ENCODE measurements at regions not wholly inside any gene's neighbourhood (a gene's known extent, or its start where the extent isn't known, plus 50 kb on each side); places are given as distances from the start of the nearest gene placed in this dataset.

DNA sequence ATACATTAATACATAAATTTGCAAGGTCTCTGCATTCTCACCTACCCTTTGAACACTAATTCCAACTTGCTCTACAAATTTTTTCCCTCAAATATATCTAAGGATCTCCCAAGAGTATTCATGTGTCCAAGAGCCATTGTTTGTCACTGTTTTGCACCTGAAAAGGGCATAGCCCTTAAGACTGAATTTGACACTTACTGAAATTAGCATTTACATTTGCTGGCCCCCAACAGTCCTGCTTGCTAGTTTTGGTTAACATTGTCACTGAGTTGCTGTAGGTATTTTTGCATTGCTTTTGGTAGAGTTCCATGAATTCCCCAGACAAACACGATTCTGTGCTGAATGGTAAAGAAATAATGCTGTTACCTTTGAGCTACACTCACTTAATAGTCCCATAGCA is 57.3 kb downstream of the KCNA4 start:
- no peak for DNase-seq

GRCh38 chr11:29957431-29957830 is 59.4 kb downstream of the KCNA4 start:
- DNase-seq, result no peak

DNA sequence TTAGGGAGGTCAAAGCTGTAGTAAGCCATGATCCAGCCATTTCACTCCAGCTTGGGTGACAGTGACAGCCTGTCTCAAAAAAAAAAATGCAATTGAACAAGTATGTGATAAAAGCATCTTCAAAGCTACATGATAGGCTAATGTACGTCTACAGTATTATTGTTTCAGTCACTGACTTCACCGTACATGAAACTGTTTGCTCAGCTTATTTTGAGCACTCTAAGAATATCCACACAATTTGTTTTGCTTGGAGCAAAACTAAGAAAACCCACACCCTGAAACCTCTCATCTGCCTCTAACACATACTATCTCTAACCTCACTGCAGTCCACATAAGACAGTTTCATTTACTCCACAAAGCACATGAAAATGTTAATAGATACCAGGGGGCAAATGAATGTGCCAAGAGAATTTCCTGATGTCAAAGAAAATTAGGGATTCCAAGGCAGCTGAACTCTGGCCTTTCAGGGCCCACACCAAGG is 60.7 kb downstream of the KCNA4 start:
- no peak for DNase-seq

GRCh38 chr11:29943347-29943746 is 73.5 kb downstream of the KCNA4 start:
- DNase-seq, result no peak

DNA sequence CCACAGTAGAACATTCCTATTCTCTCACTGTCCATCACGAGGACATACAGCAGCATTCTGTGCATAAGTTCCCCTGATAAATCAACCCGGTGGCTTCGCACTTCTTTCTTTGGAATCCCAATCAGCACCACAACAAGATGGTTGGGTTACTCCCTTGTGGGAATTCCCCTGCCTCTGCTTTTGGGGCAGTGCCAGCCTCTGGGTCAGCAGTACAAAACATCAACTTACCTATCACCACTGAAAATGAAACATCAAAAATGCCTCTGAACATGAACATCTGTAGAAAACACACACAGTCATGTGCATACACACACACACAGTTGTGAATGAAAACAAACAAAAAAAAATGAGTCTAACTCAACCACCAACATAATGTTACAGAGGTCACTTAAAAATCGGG is 79.3 kb downstream of the KCNA4 start:
- no peak for DNase-seq

DNA sequence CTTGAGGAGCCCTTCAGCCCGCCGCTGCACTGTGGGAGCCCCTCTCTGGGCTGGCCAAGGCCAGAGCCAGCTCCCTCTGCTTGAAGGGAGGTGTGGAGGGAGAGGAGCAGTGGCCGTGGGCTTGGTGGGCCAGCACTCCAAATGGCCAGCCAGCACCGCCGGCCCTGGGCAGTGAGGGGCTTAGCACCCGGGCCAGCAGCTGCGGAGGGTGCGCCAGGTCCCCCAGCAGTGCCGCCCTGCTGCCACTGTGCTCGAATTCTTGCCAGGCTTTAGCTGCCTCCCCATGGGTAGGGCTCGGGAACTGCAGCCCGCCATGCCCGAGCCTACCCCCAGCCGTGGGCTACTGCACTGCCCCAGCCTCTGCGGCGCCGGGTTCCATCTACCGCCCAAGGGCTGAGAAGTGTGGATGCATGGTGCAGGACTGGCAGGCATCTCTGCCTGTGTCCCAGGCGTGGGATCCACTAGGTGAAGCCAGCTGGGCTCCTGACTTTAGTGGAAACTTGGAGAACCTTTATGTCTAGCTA is 82.7 kb downstream of the KCNA4 start:
- DNase-seq, result no peak

GRCh38 chr11:29916040-29916439 is 100.8 kb downstream of the KCNA4 start:
- no peak for DNase-seq

DNA sequence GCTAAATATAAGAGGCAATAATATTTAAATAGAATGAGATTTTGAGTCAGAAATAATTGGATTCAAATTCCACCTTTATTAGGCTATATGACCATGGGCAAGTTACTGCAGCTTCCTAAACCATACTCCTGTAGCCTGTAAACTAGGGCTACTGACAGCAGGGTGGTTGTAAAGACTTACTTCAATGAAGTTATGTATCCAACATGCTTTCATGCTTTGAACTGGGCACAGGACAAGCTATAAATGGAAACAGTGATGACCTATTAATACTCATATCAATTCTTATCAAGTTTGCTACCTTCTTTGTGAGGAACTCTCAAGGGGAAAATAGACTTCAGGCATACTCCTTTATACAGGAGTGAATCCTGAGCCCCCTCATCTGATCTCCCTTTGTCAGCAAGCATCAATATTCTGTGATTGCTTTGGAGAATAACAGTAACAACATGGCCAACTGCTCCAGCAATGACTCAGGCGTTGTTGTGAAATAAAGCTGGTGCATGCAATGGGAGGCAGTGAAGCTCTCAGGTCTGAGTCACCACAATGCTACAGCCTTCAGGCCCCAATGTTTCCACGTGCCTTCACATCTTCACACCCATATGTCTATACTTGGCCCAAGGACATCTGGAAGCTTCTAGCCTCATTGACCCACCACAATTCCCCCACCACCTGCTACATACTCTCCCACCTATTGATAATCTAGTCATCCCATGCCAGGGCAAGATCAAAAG is 102.5 kb downstream of the KCNA4 start:
- DNase-seq, result no peak

- DNase-seq, result no peak
These were observed 103.5 kb downstream of the KCNA4 start for GRCh38 chr11:29913352-29913751.

DNA sequence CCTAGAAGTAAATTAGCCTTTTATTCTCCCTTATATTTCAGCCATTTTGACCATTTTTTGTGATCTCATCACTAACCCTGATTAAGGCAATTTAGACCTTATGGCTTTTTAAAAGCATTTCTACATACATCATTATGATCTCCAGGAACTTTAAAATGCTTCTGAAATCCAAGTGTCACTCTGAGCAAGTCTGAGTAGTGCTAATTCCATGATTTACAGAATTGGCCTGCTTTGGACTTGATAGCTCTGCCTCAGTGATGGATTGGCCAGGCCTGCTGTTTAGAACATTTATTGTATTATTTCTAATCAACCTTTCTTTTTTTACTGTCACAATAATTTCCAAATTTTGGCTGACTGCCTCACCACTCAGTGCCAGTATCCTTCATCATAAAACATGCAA is 116.4 kb downstream of the KCNA4 start:
- no peak for DNase-seq

DNA sequence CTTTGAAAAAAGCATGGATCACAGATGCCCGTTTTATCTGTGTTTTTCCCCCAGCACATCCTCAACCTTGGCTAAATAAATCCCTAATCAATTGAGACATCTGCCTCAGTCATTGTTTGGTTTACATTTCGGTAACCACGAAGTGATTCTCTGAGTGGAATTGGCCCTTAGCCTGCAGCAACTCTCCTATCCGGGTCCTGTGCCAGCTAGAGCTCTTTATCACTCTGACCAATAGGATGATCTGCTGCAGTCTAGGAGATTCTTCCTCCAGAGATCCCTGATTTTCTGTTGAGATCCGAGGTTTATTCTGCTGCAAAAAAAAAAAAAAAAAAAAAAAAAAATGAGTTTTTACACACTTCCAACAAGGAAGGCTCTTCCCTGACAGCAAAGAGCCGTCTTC is 137.3 kb downstream of the KCNA4 start:
- DNase-seq, result no peak

- DNase-seq, result no peak
These were observed 140.6 kb downstream of the KCNA4 start for GRCh38 chr11:29876192-29876591.

DNA sequence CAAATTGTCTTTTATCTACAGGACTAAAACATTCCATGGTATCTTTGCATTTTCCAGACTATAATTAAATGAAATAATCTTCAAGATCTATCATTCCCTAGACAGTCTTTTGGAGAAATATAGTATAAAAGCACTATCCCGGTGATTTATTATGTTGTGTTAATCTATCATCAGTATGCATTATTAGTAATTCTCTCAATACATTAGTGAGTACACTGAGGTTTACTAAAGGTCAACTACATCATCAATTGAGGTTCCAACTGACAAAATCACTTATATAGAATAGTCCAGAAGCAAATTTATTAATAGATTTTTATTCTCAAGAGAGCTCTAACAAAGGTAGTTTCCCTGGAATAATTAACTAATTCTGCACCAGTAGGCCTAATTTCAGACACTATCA is 169.6 kb downstream of the KCNA4 start:
- no peak for DNase-seq

- DNase-seq, result no peak
These were observed 172.0 kb downstream of the KCNA4 start for GRCh38 chr11:29844701-29845379.

- no peak for DNase-seq
These were observed 172.8 kb downstream of the KCNA4 start for GRCh38 chr11:29844031-29844430.

DNA sequence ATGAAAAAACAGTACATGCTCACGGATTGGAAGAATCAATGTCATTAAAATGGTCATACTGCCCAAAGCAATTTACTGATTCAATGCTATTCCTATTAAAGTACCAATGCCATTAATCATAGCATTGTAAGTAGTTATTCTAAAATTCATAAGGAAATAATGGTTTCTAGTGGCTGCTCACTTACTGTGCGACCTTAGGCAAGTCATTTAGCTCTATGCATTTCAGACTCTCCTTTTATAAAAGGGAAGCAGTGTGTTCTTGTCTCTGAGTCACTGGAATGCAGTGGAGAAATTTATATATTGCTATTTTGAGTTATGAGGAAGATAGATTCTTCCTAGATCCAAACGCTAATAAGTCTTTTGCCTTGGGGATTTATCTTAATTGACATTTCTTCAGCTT is 174.8 kb downstream of the KCNA4 start:
- DNase-seq, result no peak

DNA sequence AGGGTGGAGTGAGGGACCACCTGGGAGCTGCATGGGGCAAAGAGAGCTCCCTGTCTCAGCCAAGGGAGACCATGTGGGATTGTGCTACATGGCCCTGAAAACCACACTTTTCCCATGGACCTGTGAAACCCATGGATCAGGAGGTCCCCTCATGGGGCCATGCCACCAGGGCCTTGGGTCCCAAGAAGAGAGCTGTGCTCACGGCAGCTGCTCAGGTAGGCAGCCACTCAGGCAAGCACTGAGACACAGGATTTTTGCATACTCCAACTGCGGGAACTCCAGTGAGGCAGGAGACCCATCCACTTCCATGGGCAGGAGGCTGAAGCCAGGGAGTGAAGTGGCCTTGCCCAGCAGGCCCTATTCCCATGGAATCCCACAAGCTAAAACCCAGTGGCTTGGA is 190.0 kb downstream of the KCNA4 start:
- DNase-seq, result no peak

DNA sequence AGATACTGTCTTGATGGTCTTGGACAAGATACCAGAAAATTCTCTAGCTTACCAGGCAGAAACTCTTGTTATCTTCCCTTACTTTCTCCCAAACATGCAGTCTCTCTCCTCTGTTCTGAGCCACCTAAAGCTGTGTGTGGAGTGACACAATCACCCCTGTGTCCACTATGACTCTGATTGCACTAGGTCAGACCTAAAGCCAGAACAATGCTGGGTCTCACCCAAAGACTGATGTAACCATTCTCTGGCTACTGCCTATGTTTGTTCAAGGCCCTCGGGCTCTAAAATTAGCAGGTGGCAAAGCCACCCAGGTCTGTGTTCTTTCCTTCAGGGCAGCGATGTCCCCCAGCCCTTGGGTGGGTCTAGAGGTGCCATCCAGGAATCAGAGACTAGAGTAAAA is 200.5 kb downstream of the KCNA4 start:
- no peak for DNase-seq

- DNase-seq, result no peak
These were observed 207.7 kb downstream of the KCNA4 start for GRCh38 chr11:29809121-29809520.

DNA sequence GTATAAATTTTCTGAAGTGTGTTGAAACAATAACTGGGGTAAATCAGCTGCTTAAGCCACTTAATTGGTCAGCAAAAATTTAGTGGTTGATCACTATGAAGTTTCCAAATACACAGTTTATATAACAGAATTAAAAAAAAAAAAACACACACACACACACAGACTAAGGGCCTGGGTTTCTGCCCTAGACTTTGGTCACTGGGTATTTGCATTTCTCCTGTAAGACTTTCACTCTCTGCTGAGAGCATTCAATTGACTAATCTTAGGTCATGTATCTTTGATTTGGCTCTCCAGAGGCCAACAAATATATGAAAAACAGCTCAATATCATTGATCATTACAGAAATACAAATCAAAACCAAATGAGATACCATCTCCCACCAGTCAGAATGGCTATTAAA is 214.3 kb downstream of the KCNA4 start:
- DNase-seq, result no peak

GRCh38 chr11:29801561-29801960 is 215.3 kb downstream of the KCNA4 start:
- no peak for DNase-seq

DNA sequence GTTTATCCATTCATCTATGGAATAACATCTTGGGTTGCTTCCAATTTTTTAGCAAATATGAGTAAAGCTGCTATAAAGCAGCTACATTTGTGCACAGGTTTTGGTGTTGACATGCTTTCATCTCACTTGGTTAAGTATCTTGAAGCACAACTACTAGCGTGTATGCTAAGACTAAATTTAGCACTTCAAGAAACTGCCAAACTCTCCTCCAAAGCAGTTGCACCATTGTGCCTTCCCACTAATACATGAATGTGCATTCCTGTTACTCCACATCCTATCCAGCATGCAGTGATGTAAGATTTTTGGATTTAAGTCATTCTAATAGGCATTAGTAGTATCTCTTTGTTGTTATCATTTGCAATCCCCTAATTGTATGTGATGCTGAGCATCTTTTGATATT is 230.7 kb downstream of the KCNA4 start:
- no peak for DNase-seq

- no peak for DNase-seq
These were observed 233.3 kb downstream of the KCNA4 start for GRCh38 chr11:29783506-29783905.

GRCh38 chr11:29782447-29782846 is 234.4 kb downstream of the KCNA4 start:
- DNase-seq, result no peak

DNA sequence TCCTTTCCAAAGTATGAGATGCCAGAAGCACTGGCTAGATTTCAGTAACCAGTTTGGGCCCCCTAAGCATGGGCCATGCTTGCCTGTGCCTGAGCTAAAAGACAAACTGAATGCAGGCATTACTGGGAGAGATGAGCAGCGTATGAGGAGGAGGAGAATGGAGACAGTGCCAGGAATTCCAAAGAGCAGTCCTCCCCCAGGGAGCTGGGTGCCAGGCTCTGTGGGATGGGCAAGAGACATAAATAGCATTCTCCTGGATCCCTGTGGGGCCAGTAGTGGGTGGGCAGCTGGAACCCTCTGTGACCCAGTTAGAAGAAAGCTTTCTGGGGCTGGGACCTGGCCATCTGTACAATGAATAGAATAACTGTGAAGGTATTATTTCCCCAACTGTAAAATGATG is 235.6 kb downstream of the KCNA4 start:
- DNase-seq, result no peak
